ENCODE measurements at regions not wholly inside any gene's neighbourhood (a gene's known extent, or its start where the extent isn't known, plus 50 kb on each side); places are given as distances from the start of the nearest gene placed in this dataset.
"Not testable (repeated sequence)": the region's sequence is repeated elsewhere in the genome, so short reads cannot be mapped to it uniquely, and the experiment has no call there.

DNA sequence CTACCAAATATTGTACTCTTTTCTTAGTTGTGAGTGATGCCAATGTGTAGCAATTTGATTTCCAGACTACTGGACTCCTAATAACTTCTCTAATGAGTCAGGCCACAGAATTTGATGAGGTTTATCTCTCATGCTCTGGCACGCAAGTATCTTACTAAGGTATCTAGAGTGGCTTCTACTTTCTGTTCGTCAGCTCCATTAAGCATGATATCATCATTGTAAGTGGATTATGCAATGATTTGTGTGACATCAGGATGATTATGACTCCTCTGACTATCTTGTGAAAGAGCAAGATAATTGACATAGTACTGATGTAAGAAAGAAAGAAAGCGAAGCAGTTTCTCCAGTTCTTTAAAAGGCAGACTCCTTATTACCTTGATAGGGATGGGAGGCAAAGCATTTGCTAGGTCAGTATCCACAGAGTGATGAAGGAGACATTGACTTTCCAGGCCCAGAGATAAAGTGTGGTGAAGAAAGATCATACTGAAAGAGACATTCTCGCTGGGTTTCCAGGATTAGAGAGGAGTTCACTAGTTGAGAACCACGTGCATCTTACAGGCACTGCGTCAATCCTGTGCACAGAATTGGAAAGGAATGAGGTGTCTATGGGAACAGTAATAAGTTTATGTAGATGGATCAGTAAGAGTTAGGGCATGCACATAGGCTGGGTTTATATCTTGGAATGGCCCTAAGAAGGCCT lies 161.9 kb upstream of the STK26 start:
- no peak for TF ChIP-seq CTCF (conservative IDR thresholded peaks at IDR 0.05; ENCODE audit: low read depth, low read length)
- no peak for DNase-seq (ENCODE audit: low read depth)
- no peak overlapping the region for H3K4me3 ChIP-seq (ENCODE audit: low read length)

DNA sequence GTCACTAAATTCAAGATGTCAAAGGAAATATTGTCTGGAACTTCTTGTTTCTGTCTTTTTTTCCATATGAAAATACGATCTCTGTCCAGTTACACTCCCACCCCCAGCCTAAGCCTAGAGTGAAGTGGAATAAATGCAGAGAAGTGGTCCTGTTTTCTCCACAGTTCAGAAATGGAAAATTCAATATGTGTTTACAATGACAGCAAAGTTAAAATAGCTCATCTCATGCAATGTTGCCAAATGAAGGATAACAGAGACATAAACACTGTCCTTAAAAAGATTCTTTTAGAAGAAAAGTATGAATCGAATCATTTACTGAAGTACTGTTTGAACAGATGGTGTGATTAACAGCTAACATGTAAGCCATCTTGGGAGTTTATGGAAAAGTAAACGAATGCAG lies 160.8 kb upstream of the STK26 start:
- TF ChIP-seq CTCF (conservative IDR thresholded peaks at IDR 0.05; ENCODE audit: low read depth, low read length): no peak

GRCh38 chrX:131869182-131869581 lies 153.9 kb upstream of the STK26 start:
- no peak for DNase-seq (ENCODE audit: low read depth)
- no peak for TF ChIP-seq CTCF (conservative IDR thresholded peaks at IDR 0.05; ENCODE audit: low read depth, low read length)
- no peak overlapping the region for H3K4me3 ChIP-seq (ENCODE audit: low read length)

More for the DNA sequence above, 160.8 kb upstream of the STK26 start:
- DNase-seq (ENCODE audit: low read depth): no peak
- H3K4me3 ChIP-seq (ENCODE audit: low read length): no peak overlapping the region

- no peak for TF ChIP-seq CTCF (conservative IDR thresholded peaks at IDR 0.05; ENCODE audit: low read depth, low read length)
- H3K4me3 ChIP-seq (ENCODE audit: low read length): no peak overlapping the region
- DNase-seq (ENCODE audit: low read depth): no peak
Observed at GRCh38 chrX:131874300-131874699, 148.8 kb upstream of the STK26 start.

- DNase-seq (ENCODE audit: low read depth); H3K4me3 ChIP-seq (ENCODE audit: low read length): not testable (repeated sequence)
Observed at GRCh38 chrX:131875827-131876226, 147.3 kb upstream of the STK26 start.

DNA sequence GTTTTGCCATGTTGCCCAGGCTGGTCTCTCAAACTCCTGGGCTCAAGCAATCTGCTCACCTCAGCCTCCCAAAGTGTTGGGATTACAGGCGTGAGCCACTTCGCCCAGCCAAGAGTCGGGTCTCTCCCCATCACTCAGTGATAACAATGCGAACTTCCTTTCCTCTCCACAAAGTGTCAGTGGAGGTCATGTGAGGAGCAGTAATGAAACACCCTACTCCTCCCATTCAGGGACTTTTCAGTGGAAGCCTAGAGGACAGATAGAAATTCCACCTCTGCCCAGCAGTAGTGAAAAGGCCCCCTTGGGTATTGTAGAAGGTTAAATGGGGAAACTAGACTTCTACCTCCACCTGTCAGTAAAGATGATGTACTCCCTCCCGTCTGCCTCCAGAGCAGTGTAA lies 141.9 kb upstream of the STK26 start:
- DNase-seq (ENCODE audit: low read depth): no peak
- no peak for TF ChIP-seq CTCF (conservative IDR thresholded peaks at IDR 0.05; ENCODE audit: low read depth, low read length)

DNA sequence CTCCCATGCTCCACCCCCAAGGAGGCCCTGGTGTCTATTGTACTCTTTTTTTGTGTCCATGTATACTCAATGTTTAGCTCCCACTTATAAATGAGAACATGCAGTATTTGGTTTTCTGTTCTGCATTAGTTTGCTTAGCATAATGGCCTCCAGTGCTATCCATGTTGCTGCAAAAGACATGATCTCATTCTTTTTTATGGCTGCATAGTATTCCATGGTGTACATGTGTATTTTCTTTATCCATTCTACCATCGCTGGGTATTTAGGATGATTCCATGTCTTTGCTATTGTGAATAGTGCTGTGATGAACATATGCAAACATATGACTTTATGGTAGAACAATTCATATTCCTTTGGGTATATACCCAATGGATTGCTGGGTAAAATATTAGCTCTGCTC lies 138.1 kb upstream of the STK26 start:
- not testable (repeated sequence) for H3K4me3 ChIP-seq (ENCODE audit: low read length); DNase-seq (ENCODE audit: low read depth)

More for the DNA sequence above, 141.9 kb upstream of the STK26 start:
- no peak overlapping the region for H3K4me3 ChIP-seq (ENCODE audit: low read length)

DNA sequence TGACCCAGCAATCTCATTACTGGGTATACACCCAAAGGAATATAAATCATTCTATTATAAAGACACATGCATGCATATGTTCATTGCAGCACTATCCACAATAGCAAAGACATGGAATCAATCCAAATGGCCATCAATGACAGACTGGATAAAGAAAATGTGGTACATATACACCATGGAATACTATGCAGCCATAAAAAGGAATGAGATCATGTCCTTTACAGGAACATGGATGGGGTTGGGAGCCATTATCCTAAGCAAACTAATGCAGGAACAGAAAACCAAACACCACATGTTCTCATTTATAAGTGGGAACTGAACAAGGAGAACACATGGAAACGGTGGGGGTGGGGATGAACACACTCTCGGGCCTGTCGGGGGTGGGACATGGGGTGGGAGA lies 129.2 kb upstream of the STK26 start:
- not testable (repeated sequence) for DNase-seq (ENCODE audit: low read depth); H3K4me3 ChIP-seq (ENCODE audit: low read length)

GRCh38 chrX:131894995-131895394 lies 128.1 kb upstream of the STK26 start:
- H3K4me3 ChIP-seq (ENCODE audit: low read length): no peak overlapping the region
- no peak for TF ChIP-seq CTCF (conservative IDR thresholded peaks at IDR 0.05; ENCODE audit: low read depth, low read length)
- DNase-seq (ENCODE audit: low read depth): no peak

All from retinal pigment epithelial cell (primary cell).